ENCODE measurements at regions not wholly inside any gene's neighbourhood (a gene's known extent, or its start where the extent isn't known, plus 50 kb on each side); places are given as distances from the start of the nearest gene placed in this dataset.

GRCh38 chr1:175894581-175894980 lies 151.2 kb upstream of the TNR start:
- no peak for FAIRE-seq

DNA sequence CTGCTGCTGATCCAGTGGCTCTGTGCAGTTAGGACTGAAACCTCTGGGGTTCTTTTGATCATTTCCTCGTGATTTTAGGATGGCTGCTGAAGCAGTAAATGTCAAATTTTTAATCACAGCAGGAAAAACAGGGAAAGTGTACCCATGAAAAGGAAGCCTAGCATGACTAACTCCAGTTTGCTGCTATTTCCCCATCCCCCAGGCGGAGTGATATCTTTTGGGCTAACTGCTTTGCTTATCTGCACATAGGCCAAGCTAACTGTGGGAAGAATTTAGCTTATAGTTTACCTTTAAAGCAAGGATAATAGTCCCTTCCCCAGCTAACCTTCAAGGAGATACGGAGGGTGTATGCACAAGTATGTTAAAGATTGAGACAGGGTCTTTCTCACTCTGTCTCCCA lies 149.8 kb upstream of the TNR start:
- FAIRE-seq, result no peak

DNA sequence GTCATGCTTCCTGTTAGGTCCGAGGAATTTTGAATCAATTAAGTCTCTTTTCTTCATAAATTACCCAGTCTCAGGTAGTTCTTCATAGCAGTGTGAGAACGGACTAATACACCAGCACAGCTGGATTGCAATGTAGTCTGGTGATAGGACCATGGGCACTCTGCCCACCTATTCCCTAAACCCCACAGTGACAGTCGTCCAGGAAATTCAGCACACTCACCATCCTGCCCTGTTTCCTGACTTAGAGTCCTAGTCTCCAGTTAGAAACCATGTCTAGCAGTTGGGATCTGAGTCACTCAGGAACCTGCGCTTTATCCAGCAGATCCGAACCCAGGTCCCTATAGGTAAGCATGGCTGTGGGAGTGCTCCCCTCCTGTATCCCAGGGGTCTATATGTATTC lies 149.3 kb upstream of the TNR start:
- no peak for FAIRE-seq

DNA sequence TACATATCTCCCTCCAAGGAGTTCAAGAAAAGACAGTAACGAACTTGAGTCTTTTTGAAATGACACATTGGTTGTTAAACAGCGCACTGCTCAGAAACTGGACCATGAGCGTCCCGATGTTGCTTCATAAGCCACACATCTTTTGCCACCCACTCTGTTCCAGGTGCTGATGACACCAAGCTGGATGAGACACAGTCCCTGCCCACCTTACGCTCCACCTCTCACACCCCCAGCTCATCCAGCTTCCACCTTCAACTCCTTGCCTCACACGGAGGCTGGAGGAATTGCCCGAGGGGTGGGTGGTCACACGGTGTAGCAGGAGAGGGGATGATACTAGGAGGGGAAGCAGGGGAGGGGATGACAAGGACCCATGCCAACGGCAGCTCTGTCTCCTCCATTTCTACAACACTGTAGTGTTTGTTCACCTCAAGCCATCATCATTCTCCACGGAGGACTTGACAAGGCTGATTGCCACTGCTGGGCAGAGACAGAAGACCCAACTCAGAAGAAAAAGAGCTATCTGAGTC lies 148.5 kb upstream of the TNR start:
- no peak for FAIRE-seq

- no peak for FAIRE-seq
These were observed 147.6 kb upstream of the TNR start for GRCh38 chr1:175890958-175891357.

DNA sequence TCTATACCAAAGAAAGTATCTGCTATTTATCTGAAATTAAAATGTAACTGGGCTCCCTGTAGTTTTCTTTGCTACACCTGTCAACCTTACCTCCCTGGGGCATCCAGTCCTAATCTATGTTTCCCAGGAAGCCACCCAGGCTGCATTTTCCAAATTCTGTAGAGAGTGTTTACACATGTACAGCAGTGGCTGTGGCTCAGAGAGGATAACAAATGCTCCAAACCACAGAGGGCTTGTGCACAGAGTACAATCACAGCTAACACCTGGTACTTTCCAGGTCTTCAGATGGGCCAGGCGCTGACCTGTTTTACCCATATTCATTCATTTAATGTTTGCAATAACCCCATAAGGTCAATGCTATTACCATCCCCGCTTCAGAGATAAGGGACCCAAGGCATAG lies 146.5 kb upstream of the TNR start:
- FAIRE-seq, result no peak

- FAIRE-seq, result no peak
These were observed 145.6 kb upstream of the TNR start for GRCh38 chr1:175888996-175889395.

- FAIRE-seq, result no peak
These were observed 144.6 kb upstream of the TNR start for GRCh38 chr1:175887981-175888428.

- no peak for FAIRE-seq
These were observed 144.1 kb upstream of the TNR start for GRCh38 chr1:175887521-175887920.

DNA sequence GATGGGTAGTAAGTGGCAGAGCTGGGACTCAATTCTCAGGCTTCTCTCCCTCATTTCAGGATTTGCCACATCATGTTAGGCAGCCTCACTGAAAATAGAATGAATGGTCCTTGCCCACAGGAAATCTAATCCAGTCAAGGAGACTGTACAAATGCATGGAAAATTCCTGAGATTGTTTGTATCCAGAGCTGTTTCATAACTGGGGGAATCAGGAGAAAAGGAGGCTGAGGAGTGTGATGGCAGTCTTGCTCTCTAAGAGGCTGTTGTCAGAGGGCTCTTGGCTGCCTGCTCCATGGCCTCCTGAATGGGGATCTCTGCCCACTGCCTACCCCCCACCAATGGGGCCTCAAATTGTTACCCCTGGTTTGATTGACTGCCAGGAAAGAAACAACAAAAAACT lies 141.9 kb upstream of the TNR start:
- no peak for FAIRE-seq

GRCh38 chr1:175884369-175884768 lies 141.0 kb upstream of the TNR start:
- no peak for FAIRE-seq

DNA sequence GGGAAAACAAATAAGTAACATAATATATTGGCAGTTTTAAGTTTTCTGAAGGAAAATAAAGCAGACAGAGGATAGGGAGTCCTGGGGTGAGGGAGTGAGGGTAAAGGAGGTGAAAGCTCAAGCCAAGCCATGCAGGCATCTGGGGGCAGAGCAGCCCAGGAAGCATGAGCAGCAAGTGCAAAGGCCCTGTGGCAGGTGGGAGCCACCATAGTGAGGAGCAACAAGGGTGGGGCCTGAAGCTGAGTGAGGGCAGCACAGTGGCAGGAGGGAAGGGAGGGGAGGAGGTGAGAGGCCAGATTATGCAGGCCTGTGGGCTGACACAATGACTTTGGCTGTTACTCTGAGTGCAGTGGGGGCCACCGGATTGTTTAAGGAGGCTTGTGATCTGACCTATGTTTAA lies 138.8 kb upstream of the TNR start:
- FAIRE-seq, result no peak

DNA sequence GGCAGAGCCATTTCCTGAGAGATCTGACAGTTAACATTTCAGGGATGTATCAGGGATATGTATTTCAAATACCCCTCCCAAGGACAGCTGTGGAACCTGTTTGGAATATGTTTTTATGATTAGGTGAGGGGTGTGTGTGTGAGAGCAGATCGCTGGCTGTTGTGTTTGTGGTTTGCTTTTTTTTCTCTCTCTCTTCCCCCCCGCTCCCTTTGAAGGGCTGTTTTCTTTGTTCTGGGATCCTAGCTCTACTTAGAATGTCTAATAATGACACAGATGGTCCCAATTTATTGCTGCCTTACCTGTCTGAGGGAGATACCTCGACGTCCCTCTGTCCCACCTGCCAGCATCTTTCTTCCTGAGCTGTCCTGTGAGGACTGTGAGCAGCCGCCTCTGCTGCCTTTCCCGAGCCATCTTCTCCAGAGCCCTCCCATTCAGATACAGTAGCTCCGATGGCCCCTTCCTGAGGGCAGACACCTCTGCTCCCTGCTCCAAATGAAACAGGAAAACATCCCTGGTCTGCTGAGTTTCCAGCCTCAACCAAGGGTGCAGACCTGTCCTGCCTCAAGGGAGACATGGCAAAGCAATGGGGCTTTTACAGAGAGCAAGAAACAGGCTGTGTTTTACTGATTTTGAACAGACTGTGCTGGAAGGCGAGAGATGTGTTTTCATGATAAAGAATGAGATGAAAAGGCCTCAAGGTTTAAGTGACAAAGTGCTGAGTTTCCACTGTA lies 138.0 kb upstream of the TNR start:
- no peak for FAIRE-seq

DNA sequence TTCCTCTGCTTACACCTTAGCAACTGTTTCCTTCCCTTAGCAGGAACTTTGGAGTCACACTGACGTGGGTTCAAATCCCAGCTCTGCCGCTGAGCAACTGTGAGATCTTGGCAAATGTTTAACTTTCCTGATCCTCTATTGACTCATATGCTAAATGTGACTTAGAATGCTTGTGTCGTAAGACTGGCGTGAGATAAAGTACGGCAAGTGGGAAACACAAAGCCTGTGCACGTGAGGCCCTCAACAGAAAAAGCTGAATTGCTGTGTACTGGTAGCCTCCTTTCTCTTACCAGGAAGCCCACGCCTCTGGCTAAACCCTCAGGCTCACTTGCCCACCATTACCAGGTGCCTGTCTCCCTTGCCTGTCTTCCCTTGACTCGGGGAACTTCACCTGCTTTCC lies 135.4 kb upstream of the TNR start:
- no peak for FAIRE-seq

DNA sequence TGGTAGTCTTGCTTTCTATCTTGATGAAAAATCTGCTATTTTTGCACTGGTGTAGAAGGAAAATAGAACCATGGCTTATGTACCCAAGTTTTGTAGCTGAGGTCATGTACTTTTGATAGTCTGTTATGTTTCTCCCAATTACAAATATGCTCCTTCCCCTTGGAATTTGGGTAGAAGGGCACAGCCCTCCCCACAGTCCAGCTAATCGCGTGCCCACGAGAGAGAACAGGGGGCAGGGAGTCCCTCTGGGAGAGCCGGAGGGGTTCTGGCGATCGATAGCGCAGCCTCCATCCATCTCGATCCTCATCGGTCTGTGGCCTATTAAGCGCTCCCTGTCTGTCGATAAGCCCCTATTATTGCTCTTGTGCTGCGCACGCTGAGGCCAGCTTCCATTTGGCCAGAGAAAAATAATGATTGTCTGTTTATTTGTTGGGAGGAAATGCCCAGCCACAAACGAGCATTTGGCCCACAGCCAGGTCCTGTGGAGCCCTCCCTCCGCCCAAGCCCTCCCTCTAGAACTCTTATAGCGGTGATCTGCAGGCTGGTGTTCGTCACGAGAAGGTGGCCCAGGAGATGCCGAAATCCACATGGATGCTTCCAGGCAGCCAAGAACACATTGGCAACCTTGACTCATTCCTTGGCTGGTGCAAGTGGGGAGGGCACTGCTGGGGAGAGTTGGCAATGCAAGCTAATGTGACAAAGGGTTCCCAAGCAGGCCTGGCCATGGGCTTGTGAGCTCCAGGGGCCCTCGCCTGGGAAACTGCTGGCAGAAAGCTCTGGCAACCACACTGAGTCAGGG lies 134.7 kb upstream of the TNR start:
- FAIRE-seq, result no peak

GRCh38 chr1:175875556-175875955 lies 132.2 kb upstream of the TNR start:
- FAIRE-seq, result no peak

- FAIRE-seq, result no peak
These were observed 130.7 kb upstream of the TNR start for GRCh38 chr1:175874081-175874480.

GRCh38 chr1:175873290-175873935 lies 130.0 kb upstream of the TNR start:
- no peak for FAIRE-seq

- FAIRE-seq, result no peak
These were observed 129.2 kb upstream of the TNR start for GRCh38 chr1:175872588-175872987.

DNA sequence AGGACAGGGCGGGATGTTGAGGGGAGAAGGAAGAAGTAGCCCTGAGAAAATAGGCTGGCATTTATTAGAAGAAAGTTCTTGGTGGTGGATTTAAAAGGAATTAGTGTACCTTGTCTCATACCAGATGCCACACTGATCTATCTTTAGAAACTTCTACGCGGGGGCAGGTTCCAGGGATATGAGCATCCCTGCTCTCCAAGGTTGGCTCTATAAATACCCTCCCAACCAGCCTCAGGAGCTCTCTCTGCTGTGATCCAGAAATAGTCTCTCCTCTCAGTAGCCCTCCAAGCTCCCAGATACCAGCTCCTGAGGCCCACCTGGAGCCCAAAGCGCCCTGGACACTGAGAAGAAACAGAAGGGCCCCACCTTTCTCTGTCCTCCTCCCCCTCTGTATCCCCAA lies 128.3 kb upstream of the TNR start:
- no peak for FAIRE-seq

DNA sequence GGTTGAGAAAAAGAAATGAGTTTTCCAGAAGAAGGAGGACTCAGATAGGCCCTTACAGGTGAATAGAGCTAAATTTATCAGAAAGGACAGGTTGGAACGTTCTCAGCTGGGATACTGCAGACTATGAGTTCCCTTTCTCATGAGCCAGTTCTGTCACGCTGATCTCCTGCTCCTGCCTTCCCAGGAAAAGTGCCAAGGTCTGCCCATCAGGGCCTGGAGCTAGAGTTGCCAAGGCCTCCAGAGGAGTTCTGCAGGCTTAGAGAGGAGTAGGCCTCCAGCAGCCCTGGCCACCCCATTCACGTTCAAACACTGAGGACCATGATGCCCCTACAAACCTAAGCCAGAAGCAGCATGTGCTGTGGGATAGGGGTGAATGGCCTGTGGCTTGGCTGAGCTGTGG lies 126.8 kb upstream of the TNR start:
- FAIRE-seq, result no peak

DNA sequence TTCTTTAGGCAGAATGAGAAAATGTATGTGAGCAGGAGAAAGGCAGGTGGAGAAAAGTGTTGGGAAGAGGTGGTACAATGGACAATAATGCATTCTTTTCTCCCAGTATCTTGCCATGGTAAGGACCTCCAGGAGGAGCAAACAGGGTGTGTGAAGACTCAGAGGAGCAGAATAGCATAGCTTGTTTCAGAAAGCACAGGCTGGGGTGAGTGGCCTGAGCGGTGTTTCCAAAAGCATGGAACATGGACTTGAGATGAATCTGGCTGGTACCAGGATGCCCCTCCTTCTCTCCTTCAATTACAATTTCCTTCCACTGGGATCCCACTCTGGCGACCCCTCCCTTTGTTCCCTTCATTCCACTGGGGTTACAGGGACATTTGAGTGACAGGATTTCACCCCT lies 123.4 kb upstream of the TNR start:
- no peak for FAIRE-seq

DNA sequence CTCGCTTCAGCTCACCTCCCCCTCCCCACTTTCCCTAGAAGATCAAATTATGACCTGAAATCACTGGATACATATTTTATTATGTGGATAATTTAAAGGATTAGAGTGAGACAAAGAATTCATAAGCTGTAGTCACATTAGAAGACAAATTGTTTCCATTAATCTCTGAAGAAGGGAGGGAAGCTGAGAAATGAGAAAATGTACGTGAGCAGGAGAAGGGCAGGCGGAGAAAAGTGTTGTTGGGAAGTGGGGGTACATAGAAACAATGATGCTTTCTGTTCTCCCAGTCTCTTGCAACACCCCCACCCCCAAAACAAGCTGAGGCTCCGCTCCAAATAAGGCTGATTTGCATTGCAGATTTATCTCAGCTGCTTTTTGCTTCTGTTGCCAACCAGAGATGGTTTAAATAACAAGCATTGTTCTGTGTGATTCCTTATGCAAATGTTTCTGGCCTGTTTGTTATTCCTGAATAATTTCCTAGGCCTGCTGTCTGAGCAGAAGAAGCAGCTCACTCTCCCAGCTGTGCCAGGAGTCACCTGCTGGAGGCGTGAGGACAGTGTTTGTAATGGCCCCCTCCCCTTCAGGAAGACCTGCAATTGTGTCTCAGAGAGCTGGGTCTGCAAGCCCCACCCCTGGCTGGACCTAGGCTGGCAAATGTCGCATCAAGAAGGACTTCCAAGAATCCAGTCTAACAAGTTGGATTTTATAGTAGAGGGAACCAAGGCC lies 121.8 kb upstream of the TNR start:
- FAIRE-seq, result no peak

All from endometrium (tissue), 2 donors.